ENCODE measurements at regions not wholly inside any gene's neighbourhood (a gene's known extent, or its start where the extent isn't known, plus 50 kb on each side); places are given as distances from the start of the nearest gene placed in this dataset.
A peak's percentile ranks its signal among the peaks of the same experiment; 100 is the strongest.

- Mint-ChIP-seq H3K4me3 (no peak overlapping the region), H3K36me3 (ENCODE audit: low read depth) (no peaks in the 10 kb centered on the region), H3K27ac (ENCODE audit: unreplicated experiment) (no peak overlapping the region), H3K9me3 (peaks cover 3% of the 10 kb centered on the region), H3K4me1 (peaks cover 67% of the 10 kb centered on the region), H3K27me3 (ENCODE audit: low read depth) (no peaks in the 10 kb centered on the region)
- DNase-seq (ENCODE audit: low read depth, low spot score): no peak
- no peak for TF ChIP-seq CTCF (conservative IDR thresholded peaks at IDR 0.05)
Measured at GRCh38 chr9:16150501-16150900, 597.7 kb downstream of the CCDC171 start.

DNA sequence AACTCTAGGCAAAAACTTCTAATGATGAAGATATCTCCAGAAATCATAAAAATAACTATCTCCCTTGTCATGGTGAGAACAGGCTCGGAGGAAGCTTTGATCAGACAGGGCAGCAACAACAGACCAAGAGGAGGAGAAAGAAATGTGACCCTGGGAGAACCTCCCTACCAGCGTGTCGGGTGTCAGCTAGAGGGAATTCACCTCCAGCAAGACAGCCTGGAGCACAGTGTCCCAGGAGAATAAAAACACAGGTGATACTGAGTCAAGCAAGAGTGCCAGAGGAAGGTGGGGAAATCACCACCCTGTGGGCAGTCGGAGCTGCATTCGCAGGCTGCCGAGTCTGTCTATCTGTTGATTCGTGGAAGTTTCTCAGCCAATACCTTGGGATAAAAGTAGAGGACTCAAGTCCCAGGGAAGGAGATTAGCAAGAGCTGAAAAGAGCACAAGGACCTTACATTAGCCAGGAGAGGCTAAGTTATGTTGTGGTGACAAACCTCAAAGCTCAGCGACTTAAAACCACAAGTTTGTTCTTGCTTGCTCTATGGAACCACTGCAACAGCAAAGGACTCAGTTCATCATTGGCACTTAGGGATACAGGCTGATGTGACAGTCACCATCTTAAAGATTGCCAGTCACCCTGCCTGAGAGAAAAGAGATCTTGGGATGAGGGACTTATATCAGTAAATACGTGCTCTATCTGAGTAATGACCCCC is 598.3 kb downstream of the CCDC171 start:
- no peak for DNase-seq (ENCODE audit: low read depth, low spot score)
- H3K36me3 Mint-ChIP-seq (ENCODE audit: low read depth): no peaks in the 10 kb centered on the region
- H3K4me3 Mint-ChIP-seq: no peak overlapping the region
- no peaks in the 10 kb centered on the region for H3K27me3 Mint-ChIP-seq (ENCODE audit: low read depth)
- H3K4me1 Mint-ChIP-seq: peaks cover 69% of the 10 kb centered on the region
- peaks cover 3% of the 10 kb centered on the region for H3K9me3 Mint-ChIP-seq
- H3K27ac Mint-ChIP-seq (ENCODE audit: unreplicated experiment): no peak overlapping the region
- TF ChIP-seq CTCF (conservative IDR thresholded peaks at IDR 0.05): no peak

GRCh38 chr9:16152276-16153101 is 599.6 kb downstream of the CCDC171 start:
- Mint-ChIP-seq H3K4me3 (peak overlapping the region; percentile 11), H3K36me3 (ENCODE audit: low read depth) (no peaks in the 10 kb centered on the region), H3K4me1 (peaks cover 74% of the 10 kb centered on the region), H3K9me3 (peaks cover 3% of the 10 kb centered on the region), H3K27ac (ENCODE audit: unreplicated experiment) (peak overlapping the region; percentile 29), H3K27me3 (ENCODE audit: low read depth) (no peaks in the 10 kb centered on the region)
- no peak for TF ChIP-seq CTCF (conservative IDR thresholded peaks at IDR 0.05)
- DNase-seq (ENCODE audit: low read depth, low spot score): no peak

GRCh38 chr9:16153221-16153620 is 600.4 kb downstream of the CCDC171 start:
- H3K27me3 Mint-ChIP-seq (ENCODE audit: low read depth): no peaks in the 10 kb centered on the region
- H3K36me3 Mint-ChIP-seq (ENCODE audit: low read depth): no peaks in the 10 kb centered on the region
- H3K27ac Mint-ChIP-seq (ENCODE audit: unreplicated experiment): no peak overlapping the region
- no peak overlapping the region for H3K4me3 Mint-ChIP-seq
- peaks cover 81% of the 10 kb centered on the region for H3K4me1 Mint-ChIP-seq
- peaks cover 3% of the 10 kb centered on the region for H3K9me3 Mint-ChIP-seq
- no peak for TF ChIP-seq CTCF (conservative IDR thresholded peaks at IDR 0.05)
- DNase-seq (ENCODE audit: low read depth, low spot score): no peak

DNA sequence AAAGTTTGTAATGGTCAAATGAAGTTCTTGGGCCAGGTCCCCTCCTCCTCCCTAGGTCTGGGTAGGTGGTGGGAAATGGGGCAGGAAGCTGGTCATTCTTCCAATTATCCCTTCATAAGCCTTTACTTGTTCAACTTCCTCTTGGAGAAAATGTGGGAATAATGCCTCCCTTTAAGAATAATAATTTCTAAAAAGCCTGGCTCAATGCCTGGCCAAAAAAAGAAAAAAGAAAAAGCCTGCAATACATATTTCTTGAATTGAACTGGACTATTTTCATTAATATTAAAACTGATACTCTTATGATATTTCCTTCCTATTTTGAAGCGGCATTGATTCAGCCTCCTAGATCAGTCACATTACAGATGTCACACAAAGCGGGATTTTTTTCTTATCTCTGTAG is 600.9 kb downstream of the CCDC171 start:
- Mint-ChIP-seq H3K4me1 (peaks cover 86% of the 10 kb centered on the region), H3K27ac (ENCODE audit: unreplicated experiment) (peak overlapping the region; percentile 63), H3K9me3 (peaks cover 3% of the 10 kb centered on the region), H3K27me3 (ENCODE audit: low read depth) (no peaks in the 10 kb centered on the region), H3K4me3 (no peak overlapping the region), H3K36me3 (ENCODE audit: low read depth) (no peaks in the 10 kb centered on the region)
- no peak for TF ChIP-seq CTCF (conservative IDR thresholded peaks at IDR 0.05)
- no peak for DNase-seq (ENCODE audit: low read depth, low spot score)

Measured in neural crest cell (in vitro differentiated cells).